ENCODE measurements at regions not wholly inside any gene's neighbourhood (a gene's known extent, or its start where the extent isn't known, plus 50 kb on each side); places are given as distances from the start of the nearest gene placed in this dataset.

- no peak for TF ChIP-seq CTCF (IDR thresholded peaks at IDR 0.05; ENCODE audit: unreplicated experiment)
Observed at GRCh38 chr1:221937155-221937953, 195.5 kb upstream of the DUSP10 start.

GRCh38 chr1:221933814-221934213, 191.9 kb upstream of the DUSP10 start:
- Mint-ChIP-seq H3K27ac (ENCODE audit: unreplicated experiment) (no peak overlapping the region), H3K9me3 (ENCODE audit: low read depth, unreplicated experiment) (no peaks in the 10 kb centered on the region), H3K27me3 (ENCODE audit: unreplicated experiment) (no peaks in the 10 kb centered on the region), H3K4me3 (ENCODE audit: low read depth, unreplicated experiment) (no peak overlapping the region), H3K36me3 (ENCODE audit: insufficient read depth, unreplicated experiment) (no peaks in the 10 kb centered on the region), H3K4me1 (ENCODE audit: low read depth, unreplicated experiment) (peaks cover 19% of the 10 kb centered on the region)
- CTCF ChIA-PET = no interaction called here
- TF ChIP-seq CTCF (IDR thresholded peaks at IDR 0.05; ENCODE audit: unreplicated experiment) = no peak
- DNase-seq = no peak
- intact Hi-C loops (cut with micrococcal nuclease; ENCODE audit: unreplicated experiment) = no loop called here
- BruUV-seq (replicated peaks) = no TSS peak

More at GRCh38 chr1:221937155-221937953, 195.5 kb upstream of the DUSP10 start:
- no TSS peak for BruUV-seq (replicated peaks)
- CTCF ChIA-PET = interaction anchor here (0.7 kb wide), 1 partner anchor 160 kb away, joined by 3 read pairs; no protein-coding TSS in a partner anchor
- Mint-ChIP-seq H3K4me3 (ENCODE audit: low read depth, unreplicated experiment) (no peak overlapping the region), H3K4me1 (ENCODE audit: low read depth, unreplicated experiment) (peaks cover 21% of the 10 kb centered on the region), H3K36me3 (ENCODE audit: insufficient read depth, unreplicated experiment) (no peaks in the 10 kb centered on the region), H3K27me3 (ENCODE audit: unreplicated experiment) (no peaks in the 10 kb centered on the region), H3K9me3 (ENCODE audit: low read depth, unreplicated experiment) (peaks cover 2% of the 10 kb centered on the region), H3K27ac (ENCODE audit: unreplicated experiment) (no peak overlapping the region)
- intact Hi-C loops (cut with micrococcal nuclease; ENCODE audit: unreplicated experiment) = no loop called here
- no peak for DNase-seq

GRCh38 chr1:221926441-221926840, 184.6 kb upstream of the DUSP10 start:
- intact Hi-C loops (cut with micrococcal nuclease; ENCODE audit: unreplicated experiment) = no loop called here
- CTCF ChIA-PET = interaction anchor here (0.7 kb wide), 1 partner anchor 114 kb away, joined by 3 read pairs; no protein-coding TSS in a partner anchor
- no TSS peak for BruUV-seq (replicated peaks)
- Mint-ChIP-seq H3K36me3 (ENCODE audit: insufficient read depth, unreplicated experiment) (no peaks in the 10 kb centered on the region), H3K27me3 (ENCODE audit: unreplicated experiment) (no peaks in the 10 kb centered on the region), H3K9me3 (ENCODE audit: low read depth, unreplicated experiment) (no peaks in the 10 kb centered on the region), H3K27ac (ENCODE audit: unreplicated experiment) (no peak overlapping the region), H3K4me1 (ENCODE audit: low read depth, unreplicated experiment) (peaks cover 19% of the 10 kb centered on the region), H3K4me3 (ENCODE audit: low read depth, unreplicated experiment) (no peak overlapping the region)
- no peak for TF ChIP-seq CTCF (IDR thresholded peaks at IDR 0.05; ENCODE audit: unreplicated experiment)
- no peak for DNase-seq

GRCh38 chr1:221925947-221926346, 184.1 kb upstream of the DUSP10 start:
- DNase-seq = no peak
- CTCF ChIA-PET = interaction anchor here (0.6 to 1.0 kb wide), 3 partner anchors 35 to 1622 kb away, joined by 3 to 5 read pairs (median 3); no protein-coding TSS in a partner anchor

More at GRCh38 chr1:221925947-221926346, 184.1 kb upstream of the DUSP10 start:
- intact Hi-C loops (cut with micrococcal nuclease; ENCODE audit: unreplicated experiment) = no loop called here
- TF ChIP-seq CTCF (IDR thresholded peaks at IDR 0.05; ENCODE audit: unreplicated experiment) = no peak
- Mint-ChIP-seq H3K9me3 (ENCODE audit: low read depth, unreplicated experiment) (no peaks in the 10 kb centered on the region), H3K36me3 (ENCODE audit: insufficient read depth, unreplicated experiment) (no peaks in the 10 kb centered on the region), H3K4me3 (ENCODE audit: low read depth, unreplicated experiment) (no peak overlapping the region), H3K27ac (ENCODE audit: unreplicated experiment) (no peak overlapping the region), H3K4me1 (ENCODE audit: low read depth, unreplicated experiment) (peaks cover 19% of the 10 kb centered on the region), H3K27me3 (ENCODE audit: unreplicated experiment) (no peaks in the 10 kb centered on the region)
- no TSS peak for BruUV-seq (replicated peaks)

Measured in Calu3 (cell line).